ENCODE measurements at regions not wholly inside any gene's neighbourhood (a gene's known extent, or its start where the extent isn't known, plus 50 kb on each side); places are given as distances from the start of the nearest gene placed in this dataset.

GRCh38 chr2:33946193-33946592, 347.1 kb upstream of the FAM98A start:
- H3K9me3 ChIP-seq (ENCODE audit: low read length) = no peaks in the 10 kb centered on the region
- no peak overlapping the region for H3K27ac ChIP-seq (ENCODE audit: low read length)
- no peak overlapping the region for H3K4me3 ChIP-seq (ENCODE audit: low read length)
- H3K36me3 ChIP-seq (ENCODE audit: insufficient read depth, low read length) = no peaks in the 10 kb centered on the region
- H3K9ac ChIP-seq (ENCODE audit: low read length) = no peak overlapping the region
- TF ChIP-seq SMC3 (conservative IDR thresholded peaks at IDR 0.05; ENCODE audit: poor library complexity) (no peak), POLR2AphosphoS5 (IDR thresholded peaks at IDR 0.05) (no peak), EP300 (conservative IDR thresholded peaks at IDR 0.05; ENCODE audit: poor library complexity, severe bottlenecking) (no peak), MXI1 (conservative IDR thresholded peaks at IDR 0.05; ENCODE audit: poor library complexity, severe bottlenecking) (no peak), EZH2 (IDR thresholded peaks at IDR 0.05; ENCODE audit: borderline replicate concordance, insufficient read depth, low read length, poor library complexity, severe bottlenecking) (no peak), RAD21 (conservative IDR thresholded peaks at IDR 0.05) (no peak), TAF1 (IDR thresholded peaks at IDR 0.05; ENCODE audit: low read depth) (no peak), CTCF (IDR thresholded peaks at IDR 0.05; ENCODE audit: poor library complexity, severe bottlenecking) (no peak), REST (IDR thresholded peaks at IDR 0.05; ENCODE audit: borderline replicate concordance) (no peak)
- no peak overlapping the region for H2AFZ ChIP-seq (ENCODE audit: low read depth, low read length)
- no peaks in the 10 kb centered on the region for H3K9me2 ChIP-seq (ENCODE audit: insufficient read depth, low read length)
- H3K79me2 ChIP-seq (replicated peaks; ENCODE audit: insufficient read depth, low read length) = no peaks in the 10 kb centered on the region
- no peaks in the 10 kb centered on the region for H3F3A ChIP-seq (ENCODE audit: insufficient read depth, low read length, poor library complexity, severe bottlenecking)
- H4K20me1 ChIP-seq (ENCODE audit: insufficient read depth) = no peaks in the 10 kb centered on the region
- H3K27me3 ChIP-seq (ENCODE audit: insufficient read depth, low read depth, low read length) = no peaks in the 10 kb centered on the region
- H3K4me2 ChIP-seq (ENCODE audit: low read length) = no peak overlapping the region

- no peaks in the 10 kb centered on the region for H3K9me3 ChIP-seq (ENCODE audit: low read length)
These were observed 334.1 kb upstream of the FAM98A start for GRCh38 chr2:33933203-33933602.

GRCh38 chr2:33931164-33931563, 332.1 kb upstream of the FAM98A start:
- H3K27ac ChIP-seq (ENCODE audit: low read length) = no peak overlapping the region
- H3K4me2 ChIP-seq (ENCODE audit: low read length) = no peak overlapping the region
- H3K27me3 ChIP-seq (ENCODE audit: insufficient read depth, low read depth, low read length) = no peaks in the 10 kb centered on the region
- no peak overlapping the region for H3K4me3 ChIP-seq (ENCODE audit: low read length)
- H3F3A ChIP-seq (ENCODE audit: insufficient read depth, low read length, poor library complexity, severe bottlenecking) = no peaks in the 10 kb centered on the region
- H2AFZ ChIP-seq (ENCODE audit: low read depth, low read length) = no peak overlapping the region
- no peak for TF ChIP-seq CTCF (IDR thresholded peaks at IDR 0.05; ENCODE audit: poor library complexity, severe bottlenecking)
- TF ChIP-seq EZH2 (IDR thresholded peaks at IDR 0.05; ENCODE audit: borderline replicate concordance, insufficient read depth, low read length, poor library complexity, severe bottlenecking) = no peak
- no peak for TF ChIP-seq REST (IDR thresholded peaks at IDR 0.05; ENCODE audit: borderline replicate concordance)
- no peak for TF ChIP-seq TAF1 (IDR thresholded peaks at IDR 0.05; ENCODE audit: low read depth)
- no peak for TF ChIP-seq SMC3 (conservative IDR thresholded peaks at IDR 0.05; ENCODE audit: poor library complexity)
- no peak for TF ChIP-seq MXI1 (conservative IDR thresholded peaks at IDR 0.05; ENCODE audit: poor library complexity, severe bottlenecking)
- no peak for TF ChIP-seq RAD21 (conservative IDR thresholded peaks at IDR 0.05)
- no peaks in the 10 kb centered on the region for H3K36me3 ChIP-seq (ENCODE audit: insufficient read depth, low read length)
- no peaks in the 10 kb centered on the region for H3K9me2 ChIP-seq (ENCODE audit: insufficient read depth, low read length)
- H3K9me3 ChIP-seq (ENCODE audit: low read length) = no peaks in the 10 kb centered on the region
- no peaks in the 10 kb centered on the region for H3K79me2 ChIP-seq (replicated peaks; ENCODE audit: insufficient read depth, low read length)
- no peak overlapping the region for H3K9ac ChIP-seq (ENCODE audit: low read length)
- H4K20me1 ChIP-seq (ENCODE audit: insufficient read depth) = no peaks in the 10 kb centered on the region

More at GRCh38 chr2:33933203-33933602, 334.1 kb upstream of the FAM98A start:
- no peaks in the 10 kb centered on the region for H3K27me3 ChIP-seq (ENCODE audit: insufficient read depth, low read depth, low read length)
- H3K9me2 ChIP-seq (ENCODE audit: insufficient read depth, low read length) = no peaks in the 10 kb centered on the region
- H3F3A ChIP-seq (ENCODE audit: insufficient read depth, low read length, poor library complexity, severe bottlenecking) = no peaks in the 10 kb centered on the region
- no peaks in the 10 kb centered on the region for H4K20me1 ChIP-seq (ENCODE audit: insufficient read depth)
- H3K4me3 ChIP-seq (ENCODE audit: low read length) = no peak overlapping the region
- TF ChIP-seq EZH2 (IDR thresholded peaks at IDR 0.05; ENCODE audit: borderline replicate concordance, insufficient read depth, low read length, poor library complexity, severe bottlenecking) (no peak), RAD21 (conservative IDR thresholded peaks at IDR 0.05) (no peak)
- H3K9ac ChIP-seq (ENCODE audit: low read length) = no peak overlapping the region
- H3K79me2 ChIP-seq (replicated peaks; ENCODE audit: insufficient read depth, low read length) = no peaks in the 10 kb centered on the region
- H3K36me3 ChIP-seq (ENCODE audit: insufficient read depth, low read length) = no peaks in the 10 kb centered on the region
- no peak overlapping the region for H2AFZ ChIP-seq (ENCODE audit: low read depth, low read length)
- no peak overlapping the region for H3K4me2 ChIP-seq (ENCODE audit: low read length)
- no peak overlapping the region for H3K27ac ChIP-seq (ENCODE audit: low read length)
